Activated B cell treated with CpG ODN at 0.5 μM for 24 hours (primary cell): ENCODE measurements at regions not wholly inside any gene's neighbourhood (a gene's known extent, or its start where the extent isn't known, plus 50 kb on each side); places are given as distances from the start of the nearest gene placed in this dataset.
"Not testable (repeated sequence)": the region's sequence is repeated elsewhere in the genome, so short reads cannot be mapped to it uniquely, and the experiment has no call there.

ENCODE experiments used
- ATAC-seq: fragments of 200-7000 bp; cut with Tn5 transposase; one replicate; pipeline ENCODE4 v1.10.0; 2021; ENCODE audit warnings: low read depth, mild to moderate bottlenecking, moderate library complexity
- CTCF ChIA-PET: fragments of 350-600 bp; sonication (Branson Sonifier 250); formaldehyde crosslinking; loops from one replicate; lab custom pipeline; 2021; ENCODE audit warnings: antibody characterized with exemption; lab: Charles Lee
- POLR2A ChIA-PET: fragments of 350-600 bp; sonication (Branson Sonifier 250); formaldehyde crosslinking; loops from one replicate; lab custom pipeline; 2021; ENCODE audit warnings: antibody characterized with exemption; lab: Charles Lee
- DNase-seq: peaks from one replicate; pipeline ENCODE4 v3.0.0; 2022
- H3K27ac Mint-ChIP-seq: one replicate; pipeline ENCODE4 v1.8.0; 2020; ENCODE audit warnings: mixed read lengths
- H3K27me3 Mint-ChIP-seq: one replicate; pipeline ENCODE4 v1.8.0; 2021; ENCODE audit warnings: mixed read lengths
- H3K36me3 Mint-ChIP-seq: one replicate; pipeline ENCODE4 v1.8.0; 2021; ENCODE audit warnings: low read depth, mixed read lengths
- H3K4me1 Mint-ChIP-seq: one replicate; pipeline ENCODE4 v1.8.0; 2021; ENCODE audit warnings: mixed read lengths
- H3K4me3 Mint-ChIP-seq: one replicate; pipeline ENCODE4 v1.8.0; 2020; ENCODE audit warnings: mild to moderate bottlenecking, mixed read lengths
- H3K9me3 Mint-ChIP-seq: one replicate; pipeline ENCODE4 v1.8.0; 2020; ENCODE audit warnings: mixed read lengths
- intact Hi-C: fragments of 100-400 bp; cut with micrococcal nuclease; formaldehyde crosslinking; loops from one replicate; pipeline ENCODE4 v1.15.1; 2024

DNA sequence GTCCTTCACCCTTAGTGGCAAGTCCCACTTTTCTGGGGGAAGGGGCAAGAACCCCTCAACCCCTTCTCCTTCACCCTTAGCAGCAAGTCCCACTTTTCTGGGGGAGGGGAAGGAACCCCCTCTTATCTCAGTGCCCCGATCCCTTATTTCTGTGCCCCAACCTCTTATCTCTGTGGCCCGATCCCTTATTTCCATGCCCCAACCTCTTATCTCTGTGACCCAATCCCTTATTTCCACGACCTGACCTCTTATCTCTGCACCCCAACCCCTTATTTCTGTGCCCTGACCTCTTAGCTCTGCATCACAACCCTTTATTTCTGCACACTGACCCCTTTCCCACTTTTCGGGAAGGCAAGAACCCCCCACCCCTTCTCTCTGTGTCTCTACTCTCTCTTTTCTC, 104.4 kb upstream of the ROPN1B start:
- H3K4me3 Mint-ChIP-seq, intact Hi-C loops, H3K9me3 Mint-ChIP-seq, H3K27me3 Mint-ChIP-seq, H3K4me1 Mint-ChIP-seq, H3K27ac Mint-ChIP-seq, CTCF ChIA-PET, ATAC-seq, POLR2A ChIA-PET, H3K36me3 Mint-ChIP-seq, DNase-seq: not testable (repeated sequence)

DNA sequence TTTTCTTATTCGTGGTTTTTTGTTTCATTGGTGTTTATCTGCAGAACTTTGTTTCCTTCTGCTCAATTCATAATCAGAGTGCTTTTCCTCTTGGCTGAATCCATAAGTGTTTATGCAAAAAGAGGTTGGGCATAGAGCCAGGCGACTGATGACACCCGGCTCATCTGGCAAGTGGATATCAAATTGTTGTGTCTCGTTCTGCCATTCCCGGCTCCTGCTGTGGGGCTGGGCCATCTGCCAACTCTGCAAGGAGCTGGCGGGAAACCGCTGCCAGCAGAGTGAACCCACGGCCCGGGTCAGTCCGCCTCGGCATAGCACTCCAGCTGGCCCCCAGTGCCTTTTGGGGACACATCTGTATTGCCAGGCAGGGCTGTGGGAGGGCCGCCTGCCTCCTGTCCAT, 83.0 kb upstream of the ROPN1B start:
- H3K4me3 Mint-ChIP-seq, ATAC-seq, H3K27me3 Mint-ChIP-seq, H3K4me1 Mint-ChIP-seq, H3K36me3 Mint-ChIP-seq, POLR2A ChIA-PET, intact Hi-C loops, DNase-seq, CTCF ChIA-PET, H3K27ac Mint-ChIP-seq: not testable (repeated sequence)
- H3K9me3 Mint-ChIP-seq, result peaks cover 20% of the 10 kb centered on the region

DNA sequence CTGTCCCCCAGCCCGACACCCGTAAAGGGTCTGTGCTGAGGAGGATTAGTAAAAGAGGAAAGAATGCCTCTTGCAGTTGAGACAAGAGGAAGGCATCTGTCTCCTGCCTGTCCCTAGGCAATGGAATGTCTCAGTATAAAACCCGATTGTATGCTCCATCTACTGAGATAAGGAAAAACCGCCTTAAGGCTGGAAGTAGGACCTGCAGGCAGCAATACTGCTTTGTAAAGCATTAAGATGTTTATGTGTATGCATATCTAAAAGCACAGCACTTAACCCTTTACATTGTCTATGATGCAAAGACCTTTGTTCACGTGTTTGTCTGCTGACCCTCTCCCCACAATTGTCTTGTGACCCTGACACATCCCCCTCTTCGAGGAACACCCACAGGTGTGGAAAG, 69.8 kb upstream of the ROPN1B start:
- H3K36me3 Mint-ChIP-seq, CTCF ChIA-PET, ATAC-seq, H3K27me3 Mint-ChIP-seq, H3K9me3 Mint-ChIP-seq, intact Hi-C loops, H3K4me1 Mint-ChIP-seq, H3K27ac Mint-ChIP-seq, H3K4me3 Mint-ChIP-seq, DNase-seq, POLR2A ChIA-PET: not testable (repeated sequence)

DNA sequence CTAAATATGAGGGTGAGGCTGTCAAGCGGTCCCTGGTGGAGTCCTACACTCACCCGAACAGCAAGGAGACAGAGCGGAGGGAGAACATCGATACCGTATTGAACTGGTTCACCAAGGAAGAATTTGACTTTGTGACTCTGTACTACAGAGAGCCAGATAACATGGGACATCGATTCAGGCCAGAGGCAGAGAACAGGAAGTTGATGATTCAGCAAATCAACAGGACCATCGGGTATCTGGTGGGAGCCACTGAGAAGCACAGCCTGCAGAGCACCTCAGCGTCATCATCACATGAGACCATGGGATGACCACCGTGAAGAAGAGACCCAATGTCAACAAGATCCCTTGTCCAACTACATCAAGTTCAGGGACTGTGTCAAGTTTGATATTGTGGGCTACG, 67.5 kb upstream of the ROPN1B start:
- DNase-seq, H3K4me1 Mint-ChIP-seq, H3K36me3 Mint-ChIP-seq, H3K4me3 Mint-ChIP-seq, H3K27me3 Mint-ChIP-seq, H3K27ac Mint-ChIP-seq, POLR2A ChIA-PET, ATAC-seq, CTCF ChIA-PET, H3K9me3 Mint-ChIP-seq, intact Hi-C loops: not testable (repeated sequence)

DNA sequence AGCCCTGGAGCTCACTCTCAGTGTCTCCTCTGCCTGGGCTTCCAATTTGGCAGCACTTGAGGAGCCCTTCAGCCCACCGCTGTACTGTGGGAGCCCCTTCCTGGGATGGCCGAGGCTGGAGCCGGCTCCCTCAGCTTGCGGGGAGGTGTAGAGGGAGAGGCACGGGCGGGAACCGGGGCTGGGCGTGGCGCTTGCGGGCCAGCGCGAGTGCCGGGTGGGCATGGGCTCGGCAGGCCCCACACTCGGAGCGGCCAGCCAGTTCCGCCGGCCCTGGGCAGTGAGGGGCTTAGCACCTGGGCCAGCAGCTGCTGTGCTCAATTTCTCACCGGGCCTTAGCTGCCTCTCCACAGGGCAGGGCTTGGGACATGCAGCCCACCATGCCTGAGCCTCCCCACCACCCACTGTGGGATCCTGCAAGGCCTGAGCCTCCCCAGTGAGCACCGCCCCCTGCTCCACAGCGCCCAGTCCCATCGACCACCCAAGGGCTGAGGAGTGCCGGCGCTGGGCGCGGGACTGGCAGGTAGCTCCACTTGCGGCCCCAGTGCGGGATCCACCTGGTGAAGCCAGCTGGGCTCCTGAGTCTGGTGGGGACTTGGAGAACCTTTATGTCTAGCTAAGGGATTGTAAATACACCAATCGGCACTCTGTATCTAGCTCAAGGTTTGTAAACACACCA, 65.1 kb upstream of the ROPN1B start:
- H3K9me3 Mint-ChIP-seq, DNase-seq, H3K27ac Mint-ChIP-seq, H3K27me3 Mint-ChIP-seq, H3K4me1 Mint-ChIP-seq, intact Hi-C loops, ATAC-seq, H3K36me3 Mint-ChIP-seq, CTCF ChIA-PET, POLR2A ChIA-PET, H3K4me3 Mint-ChIP-seq: not testable (repeated sequence)

DNA sequence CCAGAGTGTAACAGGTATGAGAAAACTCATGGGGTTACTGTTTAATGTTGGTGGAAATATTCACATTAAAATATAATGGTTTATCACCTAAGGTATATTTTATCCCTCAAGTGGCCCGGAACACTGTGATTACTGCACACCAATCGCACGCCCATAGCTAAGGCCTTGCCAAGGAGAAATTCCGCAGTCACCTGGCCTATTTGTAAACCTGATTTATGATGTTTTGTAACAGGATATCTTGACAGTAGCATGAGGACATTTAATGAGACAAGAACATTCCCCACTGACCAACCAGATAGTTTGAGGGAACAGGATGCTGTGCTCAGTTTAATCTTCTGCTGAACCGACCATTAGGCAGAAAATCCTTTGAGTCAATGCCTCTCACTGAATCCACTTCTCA, 61.7 kb upstream of the ROPN1B start:
- intact Hi-C loops, H3K4me1 Mint-ChIP-seq, H3K9me3 Mint-ChIP-seq, ATAC-seq, CTCF ChIA-PET, H3K27ac Mint-ChIP-seq, DNase-seq, H3K36me3 Mint-ChIP-seq, H3K27me3 Mint-ChIP-seq, POLR2A ChIA-PET, H3K4me3 Mint-ChIP-seq: not testable (repeated sequence)

DNA sequence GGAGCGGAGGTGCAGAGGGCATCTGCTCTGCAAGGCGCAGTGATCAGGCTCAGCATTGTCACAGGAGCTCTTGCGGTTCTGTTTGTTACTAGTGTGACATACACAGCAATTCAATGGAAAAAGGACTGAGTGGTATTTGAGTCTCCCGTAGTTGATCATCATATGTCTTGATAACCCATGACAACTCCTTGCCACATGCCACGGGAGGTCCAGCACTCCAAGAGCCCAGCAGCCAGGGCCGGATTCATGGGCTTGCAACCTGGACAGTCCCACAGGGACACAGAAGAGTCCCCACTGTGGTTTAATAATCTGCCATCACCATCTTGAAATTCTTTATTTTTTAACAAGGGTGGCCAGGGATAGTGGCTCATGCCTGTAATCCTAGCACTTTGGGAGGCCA, 58.1 kb upstream of the ROPN1B start:
- ATAC-seq, H3K36me3 Mint-ChIP-seq, H3K4me1 Mint-ChIP-seq: not testable (repeated sequence)

DNA sequence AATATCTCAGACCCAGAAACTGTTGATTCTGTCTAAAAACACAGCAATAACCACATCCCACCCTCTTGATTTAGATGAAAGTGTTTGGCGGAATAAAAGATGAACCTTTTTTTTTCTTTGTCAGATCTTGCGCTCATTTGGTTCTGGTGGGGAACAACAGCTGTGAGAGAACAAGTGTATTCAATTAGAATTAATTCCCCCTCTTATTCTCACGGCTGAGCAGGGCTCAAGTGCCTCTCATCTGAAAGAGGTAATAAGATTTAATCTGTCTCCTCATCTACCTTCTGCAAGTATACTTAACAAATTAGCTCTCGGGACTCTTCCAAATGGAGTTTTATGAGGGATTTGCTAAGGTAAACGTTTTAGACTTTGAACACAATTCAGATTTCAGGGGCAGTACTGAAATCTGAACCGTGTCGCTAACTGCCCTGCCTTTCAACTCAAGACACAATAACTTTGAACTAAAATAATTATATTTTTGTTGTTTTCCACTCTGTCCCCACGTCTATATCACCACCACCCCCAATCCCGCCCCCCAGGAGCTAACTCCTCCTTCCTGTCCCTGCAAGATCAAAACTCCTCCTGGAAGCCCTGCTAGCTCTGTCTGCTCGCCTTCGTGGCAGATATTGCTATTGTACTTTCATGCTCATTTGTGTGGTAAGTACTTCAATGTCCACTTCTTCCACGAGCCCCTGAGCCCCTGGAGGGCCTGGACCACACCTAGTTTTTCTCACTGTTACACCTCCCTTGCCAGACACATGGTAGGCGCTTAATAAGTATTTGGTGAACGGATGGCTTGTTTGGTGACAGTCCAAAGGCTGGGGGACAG, 54.2 kb upstream of the ROPN1B start:
- CTCF ChIA-PET, DNase-seq, H3K27me3 Mint-ChIP-seq, ATAC-seq, H3K36me3 Mint-ChIP-seq, POLR2A ChIA-PET, H3K9me3 Mint-ChIP-seq: not testable (repeated sequence)
- Mint-ChIP-seq H3K27ac (peak overlapping the region; percentile 90), H3K4me1 (peaks cover 11% of the 10 kb centered on the region), H3K4me3 (peak overlapping the region; percentile 90)
- intact Hi-C loops, result loop anchor here (5.0 kb wide), 4 partner anchors 472 to 1757 kb away; partner anchors contain the start of genes ABTB1, PLXNA1 and UMPS

More for the DNA sequence above, 58.1 kb upstream of the ROPN1B start:
- H3K27me3 Mint-ChIP-seq, CTCF ChIA-PET, DNase-seq, intact Hi-C loops, POLR2A ChIA-PET, H3K4me3 Mint-ChIP-seq, H3K9me3 Mint-ChIP-seq, H3K27ac Mint-ChIP-seq: not testable (repeated sequence)

DNA sequence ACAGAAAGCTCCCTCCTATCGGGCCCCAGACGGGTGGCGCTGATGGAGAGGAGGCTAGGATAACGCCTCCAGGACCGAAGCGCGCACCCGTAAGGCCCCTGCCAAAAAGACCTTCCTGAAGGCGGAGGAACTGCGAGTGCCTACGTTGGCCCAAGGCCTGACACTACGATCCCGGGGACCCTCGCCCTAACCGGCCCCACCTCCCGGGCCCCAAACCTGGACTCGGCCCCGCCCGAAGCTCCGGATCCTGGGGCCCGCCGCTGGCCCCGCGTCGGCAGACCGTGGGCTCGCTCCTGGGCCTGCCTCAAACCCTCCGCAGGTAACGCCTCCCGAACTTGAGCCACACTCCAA, 53.6 kb upstream of the ROPN1B start:
- H3K27me3 Mint-ChIP-seq, DNase-seq, H3K9me3 Mint-ChIP-seq, POLR2A ChIA-PET, CTCF ChIA-PET, H3K36me3 Mint-ChIP-seq, ATAC-seq: not testable (repeated sequence)
- Mint-ChIP-seq H3K27ac (peak overlapping the region; percentile 90), H3K4me1 (peaks cover 11% of the 10 kb centered on the region), H3K4me3 (peak overlapping the region; percentile 90)
- intact Hi-C loops, result loop anchor here (5.0 kb wide), 4 partner anchors 472 to 1757 kb away; partner anchors contain the start of genes ABTB1, PLXNA1 and UMPS

DNA sequence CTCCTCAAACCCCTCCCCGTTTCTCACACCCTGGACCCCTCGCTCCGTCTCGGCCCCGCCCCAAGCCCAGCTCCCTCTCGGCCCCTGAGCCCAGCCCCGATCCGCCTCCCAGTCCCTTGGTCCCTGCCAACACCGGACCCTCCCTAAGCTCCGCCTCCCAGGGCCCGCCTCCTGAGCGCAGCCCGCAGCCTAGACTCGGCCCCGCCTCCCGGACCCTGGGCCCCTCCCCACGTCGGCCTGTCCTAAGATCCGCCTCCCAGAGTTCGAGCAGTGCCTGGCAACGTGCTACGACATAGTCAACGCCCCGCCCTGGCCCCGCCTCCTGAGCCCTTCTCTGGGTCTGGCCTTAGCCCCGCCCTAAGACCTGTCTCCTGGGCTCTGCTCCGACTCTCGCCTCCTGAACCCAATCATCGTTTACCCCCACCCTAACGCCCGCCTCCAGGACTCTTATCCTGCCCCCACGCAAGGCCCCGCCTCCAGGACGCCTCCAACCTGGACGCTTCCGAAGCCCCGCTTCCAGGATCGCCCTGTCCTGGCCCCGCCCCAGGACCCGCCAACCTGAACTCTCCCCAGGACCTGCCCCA, 53.1 kb upstream of the ROPN1B start:
- ATAC-seq (peak; percentile 66), DNase-seq (peak; percentile 99)
- H3K27me3 Mint-ChIP-seq, H3K9me3 Mint-ChIP-seq, CTCF ChIA-PET, H3K36me3 Mint-ChIP-seq: not testable (repeated sequence)
- Mint-ChIP-seq H3K4me1 (peaks cover 11% of the 10 kb centered on the region), H3K27ac (peak overlapping the region; percentile 90), H3K4me3 (peak overlapping the region; percentile 90)
- intact Hi-C loops, result loop anchor here (1.0 to 5.0 kb wide), 12 partner anchors 74 to 1756 kb away; partner anchors contain the start of genes ABTB1, CHCHD6, KLF15 and OSBPL11
- POLR2A ChIA-PET, result interaction anchor here (0.6 kb wide), 1 partner anchor 193 kb away, joined by 3 read pairs; no protein-coding TSS in a partner anchor
